H1 (cell line): ENCODE measurements at regions not wholly inside any gene's neighbourhood (a gene's known extent, or its start where the extent isn't known, plus 50 kb on each side); places are given as distances from the start of the nearest gene placed in this dataset.

Experiments
- CTCF ChIA-PET: fragments of 300-600 bp; sonication (Branson Sonifier 250); formaldehyde crosslinking; loops from one replicate; lab custom pipeline; 2021; ENCODE audit not compliant: partially characterized antibody; lab: Charles Lee
- POLR2A ChIA-PET: fragments of 300-600 bp; sonication (Branson Sonifier 250); formaldehyde crosslinking; loops from one replicate; lab custom pipeline; 2021; ENCODE audit warnings: inconsistent platforms; ENCODE audit not compliant: partially characterized antibody; lab: Charles Lee
- DNase-seq, 2 experiments: peaks; one replicate each; pipeline versions ENCODE4 v3.0.0 to v3.0.0-alpha.2; 2010 to 2022; ENCODE audit warnings: low spot score in 2 of 2, low read depth in 1 of 2, mixed read lengths in 1 of 2
- FAIRE-seq: peaks from 2 replicates; lab custom pipeline; 2011; peaks lifted over from hg19 to GRCh38; lab: Jason Lieb, UNC
- H2AFZ ChIP-seq: 2 replicates; pipeline ENCODE4 v1.8.1; 2012; ENCODE audit warnings: low read length, inconsistent platforms
- H2AK5ac ChIP-seq: 2 replicates; pipeline ENCODE4 v1.6.1; 2013; ENCODE audit warnings: low read depth, low read length
- H2BK120ac ChIP-seq: replicated peaks from 2 replicates; pipeline ENCODE3; 2013; ENCODE audit warnings: low read depth, low read length, inconsistent platforms
- H2BK12ac ChIP-seq: 2 replicates; pipeline ENCODE4 v1.6.1; 2013; ENCODE audit warnings: low read depth, low read length
- H2BK15ac ChIP-seq: 2 replicates; pipeline ENCODE4 v1.6.1; 2013; ENCODE audit warnings: low read length
- H2BK20ac ChIP-seq: 2 replicates; pipeline ENCODE4 v1.6.1; 2013; ENCODE audit warnings: low read length
- H2BK5ac ChIP-seq: 2 replicates; pipeline ENCODE4 v1.6.1; 2013; ENCODE audit warnings: low read depth, low read length
- H3K14ac ChIP-seq: 2 replicates; pipeline ENCODE4 v1.6.1; 2013; ENCODE audit warnings: inconsistent platforms; ENCODE audit not compliant: insufficient read length
- H3K18ac ChIP-seq: 2 replicates; pipeline ENCODE4 v1.6.1; 2013; ENCODE audit warnings: low read length; ENCODE audit errors: extremely low read depth
- H3K23ac ChIP-seq: 2 replicates; pipeline ENCODE4 v1.6.1; 2013; ENCODE audit warnings: inconsistent platforms; ENCODE audit not compliant: insufficient read length
- H3K23me2 ChIP-seq: 2 replicates; pipeline ENCODE4 v1.6.1; 2013; ENCODE audit warnings: low read depth, low read length
- H3K27ac ChIP-seq: 2 replicates; pipeline ENCODE4 v1.6.1; 2011; ENCODE audit warnings: low read depth, low read length, inconsistent platforms
- H3K27me3 ChIP-seq, 4 experiments: replicated peaks in 1 of 4; 1 replicate in 1 of 4; 2 replicates in 3 of 4; pipeline versions ENCODE4 v1.6.1 to v1.8.1; 2011 to 2013; ENCODE audit warnings: low read length in 3 of 4, mild to moderate bottlenecking in 3 of 4, inconsistent platforms in 2 of 4, mixed read lengths in 2 of 4, moderate library complexity in 1 of 4; ENCODE audit not compliant: control insufficient read depth in 3 of 4, insufficient read depth in 3 of 4; ENCODE audit errors: extremely low read depth in 1 of 4
- H3K36me3 ChIP-seq, 4 experiments: 2 replicates each; pipeline versions ENCODE4 v1.6.1 to v1.8.1; 2011 to 2013; ENCODE audit warnings: mild to moderate bottlenecking in 4 of 4, low read length in 3 of 4, moderate library complexity in 2 of 4, control low read depth in 1 of 4, inconsistent platforms in 1 of 4; ENCODE audit not compliant: insufficient read depth in 4 of 4, control insufficient read depth in 2 of 4
- H3K4ac ChIP-seq: replicated peaks from 2 replicates; pipeline ENCODE3; 2013; ENCODE audit warnings: low read length, low read depth, mixed read lengths, inconsistent platforms; ENCODE audit not compliant: insufficient read length
- H3K4me1 ChIP-seq, 4 experiments: replicated peaks in 1 of 4; 1 replicate in 1 of 4; 2 replicates in 3 of 4; pipeline versions ENCODE4 v1.6.1 to v1.8.1; 2011 to 2013; ENCODE audit warnings: low read length in 3 of 4, inconsistent platforms in 2 of 4, mixed read lengths in 1 of 4; ENCODE audit not compliant: insufficient read depth in 4 of 4, control insufficient read depth in 3 of 4
- H3K4me2 ChIP-seq, 2 experiments: 2 replicates each; pipeline versions ENCODE4 v1.6.1 to v1.8.1; 2011 to 2013; ENCODE audit warnings: low read depth in 2 of 2, low read length in 2 of 2, control low read depth in 1 of 2, inconsistent platforms in 1 of 2, mild to moderate bottlenecking in 1 of 2; ENCODE audit not compliant: insufficient read depth in 1 of 2
- H3K4me3 ChIP-seq, 4 experiments: fragments of 200-600, 300-600 bp in 1 of 4; sonication (generic), shearing (Covaris generic), sonication (Bioruptor Twin) in 1 of 4; 2 replicates each; pipeline versions ENCODE4 v1.5.1 to v1.8.1; 2011 to 2016; ENCODE audit warnings: low read length in 4 of 4, low read depth in 3 of 4, control low read depth in 2 of 4, inconsistent platforms in 2 of 4, mild to moderate bottlenecking in 2 of 4, mixed read lengths in 1 of 4, moderate library complexity in 1 of 4; ENCODE audit not compliant: insufficient read depth in 2 of 4; ENCODE audit errors: extremely low read depth in 1 of 4
- H3K56ac ChIP-seq: replicated peaks from 2 replicates; pipeline ENCODE3; 2013; ENCODE audit warnings: low read depth, mild to moderate bottlenecking, mixed read lengths, low read length, inconsistent platforms; ENCODE audit not compliant: insufficient read length
- H3K79me1 ChIP-seq: 2 replicates; pipeline ENCODE4 v1.6.1; 2013; ENCODE audit warnings: low read depth, low read length, control low read depth
- H3K79me2 ChIP-seq, 2 experiments: 2 replicates each; pipeline versions ENCODE4 v1.6.1 to v1.8.1; 2012 to 2013; ENCODE audit warnings: low read length in 2 of 2, mild to moderate bottlenecking in 2 of 2, inconsistent platforms in 1 of 2; ENCODE audit not compliant: insufficient read depth in 2 of 2, control insufficient read depth in 1 of 2
- H3K9ac ChIP-seq, 4 experiments: replicated peaks in 1 of 4; 1 replicate in 1 of 4; 2 replicates in 3 of 4; pipeline versions ENCODE4 v1.6.1 to v1.8.1; 2011 to 2013; ENCODE audit warnings: low read depth in 3 of 4, low read length in 3 of 4, control low read depth in 2 of 4, mild to moderate bottlenecking in 2 of 4, moderate library complexity in 2 of 4, inconsistent platforms in 1 of 4; ENCODE audit errors: extremely low read depth in 1 of 4
- H3K9me3 ChIP-seq, 2 experiments: 2 replicates each; pipeline versions ENCODE4 v1.6.1 to v1.8.1; 2012 to 2013; ENCODE audit warnings: mild to moderate bottlenecking in 2 of 2, moderate library complexity in 2 of 2, control low read depth in 1 of 2, inconsistent platforms in 1 of 2, low read depth in 1 of 2, low read length in 1 of 2, mixed read lengths in 1 of 2; ENCODE audit not compliant: insufficient read depth in 2 of 2
- H4K20me1 ChIP-seq, 2 experiments: replicated peaks in 1 of 2; 2 replicates each; pipeline versions ENCODE3 to v1.8.1; 2011 to 2013; ENCODE audit warnings: inconsistent platforms in 2 of 2, low read length in 2 of 2, mild to moderate bottlenecking in 1 of 2; ENCODE audit not compliant: insufficient read depth in 2 of 2, control insufficient read depth in 1 of 2
- H4K5ac ChIP-seq: 2 replicates; pipeline ENCODE4 v1.6.1; 2013; ENCODE audit warnings: low read length, low read depth, mixed read lengths, inconsistent platforms; ENCODE audit not compliant: insufficient read length
- H4K8ac ChIP-seq: 2 replicates; pipeline ENCODE4 v1.8.0; 2013; ENCODE audit warnings: mild to moderate bottlenecking, moderate library complexity, low read length, inconsistent platforms; ENCODE audit not compliant: insufficient read depth; ENCODE audit errors: extremely low read depth
- H4K91ac ChIP-seq: replicated peaks from 2 replicates; pipeline ENCODE3; 2013; ENCODE audit warnings: low read length, mixed read lengths, inconsistent platforms; ENCODE audit not compliant: insufficient read length
- CBX5 ChIP-seq: fragments of 300-800, 300-1000 bp; sonication (generic); IDR thresholded peaks from 2 replicates; pipeline ENCODE4 v1.7.1; 2016; ENCODE audit warnings: antibody characterized with exemption, low read length, low read depth
- CBX8 ChIP-seq: fragments of 300-800, 300-1000 bp; sonication (generic); IDR thresholded peaks from 2 replicates; pipeline ENCODE4 v1.7.1; 2016; ENCODE audit warnings: low read depth, low read length, borderline replicate concordance
- EGR1 ChIP-seq: IDR thresholded peaks from 2 replicates; pipeline ENCODE4 v1.6.1; 2011; ENCODE audit warnings: low read depth, low read length, borderline replicate concordance
- EZH2 ChIP-seq: fragments of 200-600 bp; sonication (generic); IDR thresholded peaks from 2 replicates; pipeline ENCODE4 v1.7.1; 2012; ENCODE audit warnings: low read depth, mild to moderate bottlenecking, moderate library complexity, low read length, inconsistent platforms; ENCODE audit not compliant: severe bottlenecking
- FOSL1 ChIP-seq: IDR thresholded peaks from 2 replicates; pipeline ENCODE4 v1.6.1; 2011; ENCODE audit warnings: mild to moderate bottlenecking, low read depth, low read length, moderate library complexity; ENCODE audit not compliant: insufficient read depth
- GABPA ChIP-seq: IDR thresholded peaks from 2 replicates; pipeline ENCODE4 v1.6.1; 2011; ENCODE audit warnings: mild to moderate bottlenecking, low read length, moderate library complexity, borderline replicate concordance; ENCODE audit not compliant: insufficient read depth
- GTF2F1 ChIP-seq: IDR thresholded peaks from 2 replicates; pipeline ENCODE4 v1.6.1; 2012; ENCODE audit warnings: low read depth, low read length, improper control_type of control experiment, borderline replicate concordance
- HDAC2 ChIP-seq, 2 experiments: fragments of 300-600 bp in 1 of 2; sonication (generic) in 1 of 2; IDR thresholded peaks; 2 replicates each; pipeline ENCODE4 v1.6.1; 2011 to 2012; ENCODE audit warnings: low read depth in 2 of 2, low read length in 2 of 2, mild to moderate bottlenecking in 2 of 2, moderate library complexity in 2 of 2, borderline replicate concordance in 1 of 2, inconsistent platforms in 1 of 2
- HDAC6 ChIP-seq: IDR thresholded peaks from one replicate; pipeline ENCODE4 v1.7.1; 2012; ENCODE audit warnings: low read depth, mild to moderate bottlenecking, inconsistent platforms, low read length, moderate library complexity
- JUN ChIP-seq: IDR thresholded peaks from 2 replicates; pipeline ENCODE4 v1.6.1; 2011; ENCODE audit warnings: low read depth, mild to moderate bottlenecking, improper control_type of control experiment, low read length
- KDM4A ChIP-seq: IDR thresholded peaks from one replicate; pipeline ENCODE4 v1.7.1; 2012; ENCODE audit warnings: low read depth, mild to moderate bottlenecking, moderate library complexity, low read length, inconsistent platforms; ENCODE audit not compliant: severe bottlenecking
- PHF8 ChIP-seq: fragments of 200-600 bp; sonication (generic); conservative IDR thresholded peaks from 2 replicates; pipeline ENCODE4 v1.7.1; 2012; ENCODE audit warnings: low read depth, mild to moderate bottlenecking, inconsistent platforms, low read length, moderate library complexity
- RFX5 ChIP-seq: IDR thresholded peaks from 2 replicates; pipeline ENCODE4 v1.6.1; 2011; ENCODE audit warnings: low read depth, low read length, improper control_type of control experiment, borderline replicate concordance
- SIRT6 ChIP-seq: IDR thresholded peaks from one replicate; pipeline ENCODE4 v1.7.1; 2012; ENCODE audit warnings: low read length, inconsistent platforms
- SP4 ChIP-seq: IDR thresholded peaks from 2 replicates; pipeline ENCODE4 v1.6.1; 2012; ENCODE audit warnings: low read length, inconsistent platforms
- WGBS, 2 experiments: shearing (Covaris generic) in 1 of 2; methylation state at CpG; one replicate each; pipeline versions ENCODE4 v1.1.6 to v1.1.7; 2013 to 2015; ENCODE audit warnings: low lambda C conversion rate in 2 of 2, mixed read lengths in 2 of 2, inconsistent platforms in 1 of 2, low coverage in 1 of 2, missing lambda C conversion rate in 1 of 2; ENCODE audit not compliant: insufficient replicate concordance in 2 of 2, insufficient coverage in 1 of 2, insufficient read length in 1 of 2; ENCODE audit errors: extremely low coverage in 1 of 2, missing lambda C conversion rate in 1 of 2; 5-methylcytosine and 5-hydroxymethylcytosine counted together

GRCh38 chr4:36687681-36688080 lies 406.3 kb downstream of the DTHD1 start:
- Histone ChIP-seq H3K27ac (no peak overlapping the region), H3K27me3 (no peaks in the 10 kb centered on the region), H3K4me2 (no peak overlapping the region), H4K20me1 (no peaks in the 10 kb centered on the region), H2BK15ac (no peak overlapping the region), H3K9me3 (0 out of 4 replicates have a peak, but pooled peaks cover 0 to 4% of the 10 kb centered on the region in 2 experiments), H3K4me1 (no peaks in the 10 kb centered on the region), H2BK12ac (no peak overlapping the region), H4K5ac (no peak overlapping the region), H3K23me2 (no peaks in the 10 kb centered on the region), H3K36me3 (no peaks in the 10 kb centered on the region), H2BK5ac (no peak overlapping the region), H3K18ac (no peak overlapping the region), H2BK120ac (no peak overlapping the region), H3K56ac (no peak overlapping the region), H2AFZ (no peak overlapping the region), H3K4ac (no peak overlapping the region), H2AK5ac (no peak overlapping the region), H3K79me1 (no peaks in the 10 kb centered on the region), H3K4me3 (no peak overlapping the region), H3K23ac (no peak overlapping the region), H4K8ac (no peak overlapping the region), H3K9ac (no peak overlapping the region), H3K14ac (no peak overlapping the region), H2BK20ac (no peak overlapping the region), H3K79me2 (no peaks in the 10 kb centered on the region), H4K91ac (no peak overlapping the region)
- FAIRE-seq (no peak), DNase-seq (no peak)
- ChIA-PET POLR2A (no interaction called here), CTCF (no interaction called here)
- 92% methylated on average over 1 of the region's 1 CpG; no CpG with 5 or more reads in 1 of the 2 experiments for WGBS, 2 experiments
- TF ChIP-seq HDAC6 = no peak
- TF ChIP-seq GTF2F1 = no peak
- no peak for TF ChIP-seq KDM4A
- TF ChIP-seq CBX5 = no peak
- no peak for TF ChIP-seq SP4
- TF ChIP-seq GABPA = no peak
- TF ChIP-seq FOSL1 = no peak
- TF ChIP-seq EGR1 = no peak
- no peak for TF ChIP-seq RFX5
- TF ChIP-seq SIRT6 = no peak
- TF ChIP-seq HDAC2 (IDR thresholded peaks at IDR 0.05; ENCODE audit: borderline replicate concordance in 1 of 2, low read depth in 2 of 2, low read length in 2 of 2) = no peak
- no peak for TF ChIP-seq EZH2
- no peak for TF ChIP-seq CBX8
- no peak for TF ChIP-seq JUN
- TF ChIP-seq PHF8 = no peak
